ENCODE measurements at regions not wholly inside any gene's neighbourhood (a gene's known extent, or its start where the extent isn't known, plus 50 kb on each side); places are given as distances from the start of the nearest gene placed in this dataset.

- no peak overlapping the region for H3K4me3 ChIP-seq (ENCODE audit: low read depth, low read length)
- no peaks in the 10 kb centered on the region for H3K36me3 ChIP-seq (ENCODE audit: control insufficient read depth, insufficient read depth, low read length)
- H2AFZ ChIP-seq = no peak overlapping the region
- H3K27me3 ChIP-seq (ENCODE audit: control insufficient read depth, insufficient read depth, low read length) = no peaks in the 10 kb centered on the region
- H3K9me3 ChIP-seq (ENCODE audit: control insufficient read depth, low read length) = no peaks in the 10 kb centered on the region
- no peak for TF ChIP-seq CTCF (IDR thresholded peaks at IDR 0.05)
- H3K79me2 ChIP-seq = no peaks in the 10 kb centered on the region
- no peaks in the 10 kb centered on the region for H3K4me1 ChIP-seq
- no peak overlapping the region for H3K27ac ChIP-seq
- no peak overlapping the region for H3K4me2 ChIP-seq (ENCODE audit: low read length)
- H3K9ac ChIP-seq = no peak overlapping the region
These were observed 197.9 kb upstream of the ADAMTS16 start for GRCh38 chr5:4941957-4942830.

- H3K4me1 ChIP-seq = no peaks in the 10 kb centered on the region
- H3K4me2 ChIP-seq (ENCODE audit: low read length) = no peak overlapping the region
- no peaks in the 10 kb centered on the region for H3K27me3 ChIP-seq (ENCODE audit: control insufficient read depth, insufficient read depth, low read length)
- no peaks in the 10 kb centered on the region for H3K9me3 ChIP-seq (ENCODE audit: control insufficient read depth, low read length)
- H2AFZ ChIP-seq = no peak overlapping the region
- H3K79me2 ChIP-seq = no peaks in the 10 kb centered on the region
- H3K9ac ChIP-seq = no peak overlapping the region
- H3K4me3 ChIP-seq (ENCODE audit: low read depth, low read length) = no peak overlapping the region
- TF ChIP-seq CTCF (IDR thresholded peaks at IDR 0.05) = no peak
- no peak overlapping the region for H3K27ac ChIP-seq
- no peaks in the 10 kb centered on the region for H3K36me3 ChIP-seq (ENCODE audit: control insufficient read depth, insufficient read depth, low read length)
These were observed 197.3 kb upstream of the ADAMTS16 start for GRCh38 chr5:4942831-4943178.

GRCh38 chr5:4945296-4945695 lies 194.8 kb upstream of the ADAMTS16 start:
- H3K36me3 ChIP-seq (ENCODE audit: control insufficient read depth, insufficient read depth, low read length) = no peaks in the 10 kb centered on the region
- no peak overlapping the region for H3K9ac ChIP-seq
- no peak for TF ChIP-seq CTCF (IDR thresholded peaks at IDR 0.05)
- H3K9me3 ChIP-seq (ENCODE audit: control insufficient read depth, low read length) = no peaks in the 10 kb centered on the region
- H3K4me1 ChIP-seq = no peaks in the 10 kb centered on the region
- no peak overlapping the region for H2AFZ ChIP-seq
- H3K4me2 ChIP-seq (ENCODE audit: low read length) = no peak overlapping the region
- no peak overlapping the region for H3K27ac ChIP-seq
- no peaks in the 10 kb centered on the region for H3K27me3 ChIP-seq (ENCODE audit: control insufficient read depth, insufficient read depth, low read length)
- no peak overlapping the region for H3K4me3 ChIP-seq (ENCODE audit: low read depth, low read length)
- no peaks in the 10 kb centered on the region for H3K79me2 ChIP-seq

GRCh38 chr5:4947106-4947505 lies 193.0 kb upstream of the ADAMTS16 start:
- Histone ChIP-seq H3K27me3 (ENCODE audit: control insufficient read depth, insufficient read depth, low read length) (no peaks in the 10 kb centered on the region), H3K4me3 (ENCODE audit: low read depth, low read length) (no peak overlapping the region), H3K79me2 (no peaks in the 10 kb centered on the region), H3K4me2 (ENCODE audit: low read length) (no peak overlapping the region), H3K36me3 (ENCODE audit: control insufficient read depth, insufficient read depth, low read length) (no peaks in the 10 kb centered on the region), H2AFZ (no peak overlapping the region), H3K27ac (no peak overlapping the region), H3K4me1 (no peaks in the 10 kb centered on the region), H3K9ac (no peak overlapping the region), H3K9me3 (ENCODE audit: control insufficient read depth, low read length) (no peaks in the 10 kb centered on the region)
- no peak for TF ChIP-seq CTCF (IDR thresholded peaks at IDR 0.05)
